B cell (primary cell): ENCODE measurements at regions not wholly inside any gene's neighbourhood (a gene's known extent, or its start where the extent isn't known, plus 50 kb on each side); places are given as distances from the start of the nearest gene placed in this dataset.

Source experiments
- ATAC-seq: fragments of 200-7000 bp; cut with Tn5 transposase; one replicate; pipeline ENCODE4 v1.10.0; 2021; ENCODE audit warnings: low read depth, mild to moderate bottlenecking, moderate number of reproducible peaks, moderate library complexity
- CTCF ChIA-PET: fragments of 350-600 bp; sonication (Branson Sonifier 250); formaldehyde crosslinking; loops from one replicate; lab custom pipeline; 2021; ENCODE audit warnings: antibody characterized with exemption, inconsistent platforms; lab: Charles Lee
- POLR2A ChIA-PET: fragments of 350-600 bp; sonication (Branson Sonifier 250); formaldehyde crosslinking; loops from one replicate; lab custom pipeline; 2021; ENCODE audit warnings: antibody characterized with exemption; lab: Charles Lee
- DNase-seq: peaks from one replicate; pipeline ENCODE4 v3.0.0; 2013
- H2AFZ ChIP-seq: 2 replicates; pipeline ENCODE4 v1.6.1; 2012; ENCODE audit warnings: mild to moderate bottlenecking, low read depth, low read length; ENCODE audit not compliant: insufficient read depth, poor library complexity, severe bottlenecking
- H3K27ac ChIP-seq, 2 donors: 1 replicate in 1 of 2; 2 replicates in 1 of 2; pipeline ENCODE4 v1.5.1; 2012 to 2013; ENCODE audit warnings: low read length in 2 of 2, mild to moderate bottlenecking in 2 of 2, moderate library complexity in 1 of 2
- H3K27me3 ChIP-seq, 4 experiments: fragments of 200-600 bp in 1 of 4; sonication (generic) in 1 of 4; replicated peaks in 1 of 4; 1 replicate in 2 of 4; 2 replicates in 2 of 4; pipeline versions ENCODE4 v1.6.1 to v1.7.0; 2013 to 2016; ENCODE audit warnings: low read length in 3 of 4, mild to moderate bottlenecking in 2 of 4, mixed read lengths in 1 of 4, moderate library complexity in 1 of 4; ENCODE audit not compliant: insufficient read depth in 4 of 4, control insufficient read depth in 3 of 4; ENCODE audit errors: control extremely low read depth in 1 of 4
- H3K36me3 ChIP-seq, 2 experiments: replicated peaks in 1 of 2; 1 replicate in 1 of 2; 2 replicates in 1 of 2; pipeline versions ENCODE4 v1.6.1 to v1.7.1; 2013; ENCODE audit warnings: low read length in 1 of 2; ENCODE audit not compliant: insufficient read depth in 2 of 2, control insufficient read depth in 1 of 2; ENCODE audit errors: control extremely low read depth in 1 of 2, extremely low read depth in 1 of 2
- H3K4me1 ChIP-seq, 2 donors: fragments of 200-600 bp in 1 of 2; sonication (generic) in 1 of 2; 1 replicate in 1 of 2; 2 replicates in 1 of 2; pipeline versions ENCODE4 v1.5.1 to v1.6.1; 2013 to 2017; ENCODE audit warnings: low read length in 2 of 2; ENCODE audit not compliant: control insufficient read depth in 2 of 2, insufficient read depth in 2 of 2
- H3K4me2 ChIP-seq: replicated peaks from 2 replicates; pipeline ENCODE3; 2012; ENCODE audit warnings: mild to moderate bottlenecking, low read depth, low read length; ENCODE audit not compliant: poor library complexity, severe bottlenecking
- H3K4me3 ChIP-seq, 5 experiments: fragments of 200-600 bp in 1 of 5; sonication (generic) in 1 of 5; 1 replicate in 3 of 5; 2 replicates in 2 of 5; pipeline versions ENCODE4 v1.5.1 to v1.7.0; 2011 to 2016; ENCODE audit warnings: low read length in 4 of 5, mild to moderate bottlenecking in 4 of 5, low read depth in 2 of 5, control low read depth in 1 of 5, moderate library complexity in 1 of 5; ENCODE audit not compliant: insufficient read depth in 1 of 5; ENCODE audit errors: control extremely low read depth in 1 of 5, extremely low read depth in 1 of 5
- H3K79me2 ChIP-seq: fragments of 200-600 bp; sonication (generic); one replicate; pipeline ENCODE4 v1.6.0; 2016; ENCODE audit warnings: low read length; ENCODE audit not compliant: control insufficient read depth, insufficient read depth
- H3K9ac ChIP-seq: fragments of 200-600 bp; sonication (generic); 2 replicates; pipeline ENCODE4 v1.6.1; 2017; ENCODE audit warnings: mild to moderate bottlenecking, low read length, moderate library complexity
- H3K9me3 ChIP-seq, 3 donors: one replicate each; pipeline versions ENCODE4 v1.6.1 to v1.7.1; 2013; ENCODE audit warnings: low read length in 2 of 3; ENCODE audit not compliant: control insufficient read depth in 2 of 3, insufficient read depth in 1 of 3; ENCODE audit errors: control extremely low read depth in 1 of 3
- H4K20me1 ChIP-seq: 2 replicates; pipeline ENCODE4 v1.6.0; 2012; ENCODE audit warnings: mild to moderate bottlenecking, low read length; ENCODE audit not compliant: insufficient read depth, control insufficient read depth, poor library complexity, severe bottlenecking
- H3K27ac Mint-ChIP-seq: one replicate; pipeline ENCODE4 v1.8.0; 2021; ENCODE audit warnings: mixed read lengths
- H3K27me3 Mint-ChIP-seq: one replicate; pipeline ENCODE4 v1.8.0; 2021; ENCODE audit warnings: mixed read lengths
- H3K4me1 Mint-ChIP-seq: one replicate; pipeline ENCODE4 v1.8.0; 2021; ENCODE audit warnings: mixed read lengths
- H3K4me3 Mint-ChIP-seq: one replicate; pipeline ENCODE4 v1.8.0; 2021; ENCODE audit warnings: mixed read lengths
- H3K9me3 Mint-ChIP-seq: one replicate; pipeline ENCODE4 v1.8.0; 2022; ENCODE audit warnings: mixed read lengths; ENCODE audit not compliant: insufficient read depth
- EZH2 ChIP-seq: IDR thresholded peaks from 2 replicates; pipeline ENCODE4 v1.6.1; 2012; ENCODE audit warnings: borderline replicate concordance, low read depth, mild to moderate bottlenecking, moderate library complexity, low read length; ENCODE audit not compliant: insufficient read depth, poor library complexity, severe bottlenecking
- WGBS: methylation state at CpG from one replicate; pipeline ENCODE4 v1.1.5; 2013; ENCODE audit warnings: missing lambda C conversion rate; ENCODE audit not compliant: insufficient coverage; 5-methylcytosine and 5-hydroxymethylcytosine counted together
- intact Hi-C: fragments of 100-400 bp; cut with micrococcal nuclease; formaldehyde crosslinking; loops from one replicate; pipeline ENCODE4 v1.10.0; 2022
- TF ChIP-seq, protein P1 (sequence below): fragments of 200-600 bp; IDR thresholded peaks from one replicate; pipeline ENCODE4 v1.8.0; 2022; ENCODE audit warnings: antibody characterized with exemption, mild to moderate bottlenecking

DNA sequence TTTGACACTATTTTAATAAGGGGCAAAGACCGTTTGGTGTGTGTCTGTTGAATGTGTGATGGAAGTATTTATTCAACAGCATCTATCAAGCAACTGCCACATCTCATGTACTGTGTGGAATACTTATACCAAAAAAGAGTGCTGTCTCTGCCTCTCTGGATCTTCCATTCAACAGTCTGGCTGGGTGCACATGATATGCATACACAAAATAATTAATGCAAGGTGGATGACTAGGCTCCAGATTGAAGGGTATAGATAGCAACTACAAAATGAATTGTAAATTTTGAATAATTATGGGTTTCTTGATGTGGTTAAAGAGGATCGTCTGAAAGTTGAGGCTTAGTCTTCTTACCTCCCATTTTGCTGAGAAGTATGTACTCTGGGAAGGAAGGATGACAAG, 145.9 kb upstream of the OTX2 start:
- H3K27me3 Mint-ChIP-seq, result peaks cover 7% of the 10 kb centered on the region
- ATAC-seq, result no peak
- H3K27ac Mint-ChIP-seq, result no peak overlapping the region

DNA sequence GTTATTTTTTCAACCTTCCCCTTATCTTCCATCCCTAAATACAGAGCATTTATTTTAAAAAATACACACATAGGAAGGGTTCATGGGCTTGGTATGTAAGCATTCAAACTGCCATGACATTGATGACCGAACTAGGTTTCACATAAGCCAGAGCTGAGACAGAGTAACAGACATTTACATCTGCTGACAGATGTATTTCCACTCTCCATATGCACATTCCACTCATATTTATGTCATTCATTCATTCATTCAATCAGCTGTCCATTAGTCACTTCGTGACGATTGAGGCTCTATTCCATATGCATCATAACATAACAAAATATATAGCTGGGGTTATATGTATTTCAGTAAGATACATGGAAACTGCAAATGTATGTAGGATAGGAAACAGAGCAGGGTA, 145.5 kb upstream of the OTX2 start:
- ATAC-seq, result no peak
- Histone ChIP-seq H3K27ac (no peak overlapping the region), H3K27me3 (no peaks in the 10 kb centered on the region), H2AFZ (no peak overlapping the region), H3K9ac (no peak overlapping the region), H3K79me2 (no peaks in the 10 kb centered on the region), H3K4me1 (no peaks in the 10 kb centered on the region), H3K36me3 (no peaks in the 10 kb centered on the region), H4K20me1 (no peaks in the 10 kb centered on the region), H3K4me2 (no peak overlapping the region), H3K4me3 (no peak overlapping the region), H3K9me3 (no peaks in the 10 kb centered on the region)
- intact Hi-C loops, result no loop called here
- Mint-ChIP-seq H3K4me1 (no peaks in the 10 kb centered on the region), H3K27ac (no peak overlapping the region), H3K27me3 (peaks cover 7% of the 10 kb centered on the region), H3K9me3 (no peaks in the 10 kb centered on the region), H3K4me3 (no peak overlapping the region)
- CTCF ChIA-PET, result no interaction called here
- DNase-seq, result no peak
- TF ChIP-seq EZH2, result no peak
- TF ChIP-seq, protein P1, sequence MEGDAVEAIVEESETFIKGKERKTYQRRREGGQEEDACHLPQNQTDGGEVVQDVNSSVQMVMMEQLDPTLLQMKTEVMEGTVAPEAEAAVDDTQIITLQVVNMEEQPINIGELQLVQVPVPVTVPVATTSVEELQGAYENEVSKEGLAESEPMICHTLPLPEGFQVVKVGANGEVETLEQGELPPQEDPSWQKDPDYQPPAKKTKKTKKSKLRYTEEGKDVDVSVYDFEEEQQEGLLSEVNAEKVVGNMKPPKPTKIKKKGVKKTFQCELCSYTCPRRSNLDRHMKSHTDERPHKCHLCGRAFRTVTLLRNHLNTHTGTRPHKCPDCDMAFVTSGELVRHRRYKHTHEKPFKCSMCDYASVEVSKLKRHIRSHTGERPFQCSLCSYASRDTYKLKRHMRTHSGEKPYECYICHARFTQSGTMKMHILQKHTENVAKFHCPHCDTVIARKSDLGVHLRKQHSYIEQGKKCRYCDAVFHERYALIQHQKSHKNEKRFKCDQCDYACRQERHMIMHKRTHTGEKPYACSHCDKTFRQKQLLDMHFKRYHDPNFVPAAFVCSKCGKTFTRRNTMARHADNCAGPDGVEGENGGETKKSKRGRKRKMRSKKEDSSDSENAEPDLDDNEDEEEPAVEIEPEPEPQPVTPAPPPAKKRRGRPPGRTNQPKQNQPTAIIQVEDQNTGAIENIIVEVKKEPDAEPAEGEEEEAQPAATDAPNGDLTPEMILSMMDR, result no peak
- WGBS, result 100% methylated on average over 1 of the region's 3 CpGs
- POLR2A ChIA-PET, result no interaction called here

More for the DNA sequence above, 145.9 kb upstream of the OTX2 start:
- Histone ChIP-seq H3K27ac (no peak overlapping the region), H4K20me1 (no peaks in the 10 kb centered on the region), H3K36me3 (no peaks in the 10 kb centered on the region), H3K9me3 (no peaks in the 10 kb centered on the region), H3K79me2 (no peaks in the 10 kb centered on the region), H3K27me3 (no peaks in the 10 kb centered on the region), H2AFZ (no peak overlapping the region), H3K4me1 (no peaks in the 10 kb centered on the region), H3K4me3 (no peak overlapping the region), H3K4me2 (no peak overlapping the region), H3K9ac (no peak overlapping the region)
- no CpG with 5 or more reads among the region's 2 CpGs for WGBS
- ChIA-PET POLR2A (no interaction called here), CTCF (no interaction called here)
- DNase-seq, result no peak
- Mint-ChIP-seq H3K4me1 (no peaks in the 10 kb centered on the region), H3K4me3 (no peak overlapping the region), H3K9me3 (no peaks in the 10 kb centered on the region)
- TF ChIP-seq, protein P1, result no peak
- TF ChIP-seq EZH2, result no peak
- intact Hi-C loops, result no loop called here
